CMK (cell line): ENCODE measurements at regions not wholly inside any gene's neighbourhood (a gene's known extent, or its start where the extent isn't known, plus 50 kb on each side); places are given as distances from the start of the nearest gene placed in this dataset.

Experiments
- DNase-seq: peaks from one replicate; pipeline ENCODE4 v3.0.0-alpha.2; 2010; ENCODE audit warnings: low read depth

DNA sequence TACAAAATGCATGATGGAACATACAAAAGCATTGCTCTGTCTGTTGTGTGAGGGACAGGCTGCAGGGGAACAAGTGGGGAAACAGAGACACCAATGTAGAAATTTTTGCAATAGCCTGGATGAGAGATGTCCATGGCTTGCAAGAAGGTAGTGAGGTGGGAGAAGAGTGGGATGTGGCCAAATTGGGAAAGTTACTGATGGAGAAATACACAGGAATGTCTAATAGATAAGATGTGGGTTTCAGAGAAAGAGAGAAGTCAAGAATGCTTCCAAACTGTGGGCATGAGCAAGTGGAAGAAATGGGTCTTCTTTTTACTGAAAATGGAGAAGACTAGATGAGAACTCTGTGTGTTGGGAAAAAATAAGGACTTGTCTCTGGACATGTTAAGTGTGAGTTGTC is 592.7 kb downstream of the TNS3 start:
- no peak for DNase-seq

DNA sequence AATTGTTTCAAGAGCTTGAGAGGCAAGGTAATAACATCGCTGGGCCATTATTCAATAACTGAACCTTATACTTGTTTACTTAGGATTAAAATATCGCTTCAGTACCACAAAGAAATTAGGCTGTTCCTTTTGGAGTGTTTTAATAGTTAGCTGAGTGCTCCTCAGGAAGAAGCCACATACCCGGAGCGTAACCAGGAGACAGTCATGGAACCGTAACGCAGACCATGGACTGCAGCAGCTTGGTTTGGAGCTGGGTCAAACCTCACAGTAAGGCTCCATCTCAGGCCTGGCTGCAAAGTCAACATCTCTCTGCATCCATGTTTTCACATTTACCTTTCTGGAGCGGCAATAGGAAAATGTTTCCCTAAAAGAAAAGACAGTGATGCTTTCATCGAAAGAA is 599.0 kb downstream of the TNS3 start:
- DNase-seq, result no peak

DNA sequence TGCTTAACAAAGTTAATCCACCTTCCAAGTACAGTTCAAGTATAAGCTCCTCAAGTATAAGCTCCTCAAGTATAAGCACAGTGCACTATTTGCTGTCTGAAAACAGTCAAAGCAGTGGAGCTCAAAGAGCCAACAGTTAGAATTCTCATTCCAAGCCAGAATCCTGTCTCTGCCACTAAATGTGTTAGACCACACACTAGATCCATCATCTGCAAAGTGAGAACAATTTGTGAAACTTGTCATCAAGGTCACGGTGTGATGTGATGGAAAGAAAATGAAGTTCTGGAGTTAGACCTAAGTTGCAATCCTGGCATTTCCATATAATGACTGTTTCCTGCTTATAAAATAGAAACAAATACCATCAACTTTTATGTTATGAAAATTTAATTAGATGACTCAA is 602.5 kb downstream of the TNS3 start:
- DNase-seq, result no peak

DNA sequence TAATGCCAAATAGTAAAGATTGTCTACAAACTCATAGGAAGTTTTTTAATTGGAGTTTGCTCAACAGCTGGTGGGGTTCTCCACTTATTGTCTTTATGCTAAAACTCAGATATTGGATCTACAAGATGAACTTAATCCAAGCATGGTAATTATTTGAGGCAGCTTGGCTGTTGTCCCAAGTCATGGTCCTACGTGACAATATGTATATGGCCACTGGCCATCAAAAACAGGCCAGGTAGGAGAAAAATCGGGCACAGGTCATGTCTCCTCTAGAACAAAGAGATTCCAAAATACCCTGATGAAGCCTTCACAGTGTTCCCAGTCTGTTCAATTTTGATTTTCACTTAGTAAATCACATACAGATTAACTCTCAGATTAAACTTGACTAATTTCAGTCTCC is 606.4 kb downstream of the TNS3 start:
- no peak for DNase-seq

DNA sequence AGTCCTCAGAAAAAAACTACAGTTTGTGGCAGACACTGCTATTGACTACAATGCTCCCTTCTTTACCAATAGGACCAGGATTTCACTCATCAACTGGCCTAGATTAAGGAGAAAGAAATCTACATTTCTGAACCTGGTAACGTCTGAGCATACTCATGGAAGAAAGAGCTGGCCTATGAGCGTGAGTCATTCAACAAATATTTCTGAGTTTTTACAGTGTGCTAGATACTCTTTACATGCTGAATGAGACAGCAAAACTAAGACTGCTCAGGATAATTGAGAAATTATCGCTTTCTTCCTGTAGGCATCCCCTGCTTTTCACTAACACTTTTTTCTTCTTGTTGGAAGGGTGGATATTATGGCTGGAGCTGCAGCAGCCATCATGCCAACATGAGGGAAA is 609.7 kb downstream of the TNS3 start:
- DNase-seq, result no peak

DNA sequence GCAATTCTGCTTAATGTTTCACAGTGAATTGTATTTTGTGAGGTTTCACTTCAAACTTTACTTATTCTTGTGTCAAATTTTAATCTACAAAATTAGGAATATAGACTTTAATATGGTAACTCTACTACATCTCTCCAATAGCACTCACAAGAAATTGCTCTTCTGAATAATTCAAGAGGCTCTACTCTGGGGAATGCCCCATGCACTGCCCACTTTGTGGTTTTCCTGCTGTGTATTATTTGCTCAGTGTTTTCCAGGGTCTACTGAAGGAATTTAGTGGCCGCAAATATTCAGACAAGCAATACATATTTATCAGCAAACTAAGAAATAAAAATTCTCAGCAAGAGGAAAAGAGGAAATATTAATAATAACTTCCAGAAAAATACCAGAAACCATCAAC is 611.4 kb downstream of the TNS3 start:
- DNase-seq, result no peak

DNA sequence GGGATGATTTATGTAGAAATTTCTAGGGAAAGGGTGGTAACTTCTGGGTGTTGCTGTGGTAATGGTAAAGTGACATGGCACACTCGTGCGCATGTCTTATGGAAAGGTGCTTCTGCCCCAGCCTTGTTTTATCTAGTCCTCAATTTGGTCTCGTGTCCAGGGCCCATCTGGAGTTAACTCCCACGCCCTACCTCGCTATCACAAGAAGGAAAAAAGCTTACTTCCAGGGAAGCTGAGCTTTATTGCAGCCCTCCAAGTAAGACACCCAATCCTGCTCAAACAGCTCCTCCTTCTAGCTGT is 611.8 kb downstream of the TNS3 start:
- no peak for DNase-seq

DNA sequence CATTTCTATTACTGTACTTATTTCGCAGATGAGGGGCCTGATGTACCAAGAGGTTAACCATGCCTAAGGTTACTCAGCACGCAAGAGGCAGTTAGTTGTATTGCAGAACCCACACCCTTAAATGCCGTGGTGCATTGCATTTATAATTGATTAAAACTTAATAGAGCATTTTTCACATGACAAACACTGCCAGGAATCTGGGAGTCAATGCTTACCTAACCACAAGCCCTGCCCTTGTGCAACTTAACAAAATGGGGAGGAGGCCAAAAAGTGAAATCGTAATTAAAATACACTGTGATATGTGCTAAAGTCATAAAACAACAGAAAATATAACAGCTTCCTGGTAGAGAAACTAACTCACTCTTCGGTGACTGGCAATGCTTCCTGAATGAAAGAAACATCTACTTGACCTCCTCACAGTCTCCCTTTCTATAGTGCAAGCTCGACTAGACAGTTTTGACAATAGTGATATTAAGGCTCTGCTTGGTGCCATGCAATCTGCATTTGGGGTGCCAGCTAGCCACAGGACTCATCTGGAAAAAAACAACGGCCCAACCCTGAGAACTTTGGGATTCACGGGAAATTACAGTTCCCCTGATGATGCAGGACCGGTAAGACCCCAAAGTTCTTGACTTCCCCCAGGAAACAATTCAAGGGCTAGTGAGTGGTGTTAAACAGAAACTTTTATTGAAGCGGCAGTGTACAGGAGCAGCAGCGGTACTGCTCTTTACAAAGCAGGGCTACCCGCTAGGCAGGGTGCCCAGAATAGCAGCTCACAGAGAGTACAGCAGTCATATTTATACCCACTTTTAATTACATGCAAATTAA is 612.4 kb downstream of the TNS3 start:
- DNase-seq, result no peak

DNA sequence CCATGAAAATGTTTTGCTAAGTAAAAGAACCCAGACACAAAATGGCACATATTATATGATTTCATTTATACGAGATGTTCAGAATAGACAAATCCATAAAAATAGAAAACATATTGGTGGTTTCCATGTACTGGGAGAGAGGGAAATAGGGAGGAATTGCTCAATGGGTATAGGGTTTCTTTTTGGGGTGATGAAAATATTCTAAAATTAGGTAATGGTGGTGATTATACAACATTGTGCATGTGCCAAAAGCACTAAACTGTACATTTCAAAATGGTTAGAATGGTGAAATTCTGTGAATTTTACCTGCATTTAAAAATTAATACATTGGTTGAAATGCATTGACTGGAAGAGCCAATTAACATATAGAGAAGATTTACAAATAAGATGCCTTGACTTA is 613.9 kb downstream of the TNS3 start:
- DNase-seq, result no peak

DNA sequence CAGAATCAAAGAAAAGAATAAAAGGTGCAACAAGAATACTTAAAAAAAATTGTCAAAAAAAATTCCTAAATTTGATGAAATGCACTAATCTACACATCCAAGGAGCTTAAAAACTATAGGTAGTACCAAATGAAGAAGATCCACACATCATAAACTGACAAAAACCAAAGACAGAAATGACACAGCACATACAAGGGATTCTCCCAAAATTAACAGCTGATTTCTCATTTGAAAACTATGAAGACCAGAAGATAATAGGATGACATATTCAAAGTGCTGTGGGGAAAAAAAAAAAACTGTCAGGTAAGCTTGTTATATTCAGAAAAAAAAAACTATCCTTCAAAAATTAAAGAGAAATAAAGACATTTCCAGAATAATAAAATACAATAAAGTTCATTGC is 618.2 kb downstream of the TNS3 start:
- no peak for DNase-seq

DNA sequence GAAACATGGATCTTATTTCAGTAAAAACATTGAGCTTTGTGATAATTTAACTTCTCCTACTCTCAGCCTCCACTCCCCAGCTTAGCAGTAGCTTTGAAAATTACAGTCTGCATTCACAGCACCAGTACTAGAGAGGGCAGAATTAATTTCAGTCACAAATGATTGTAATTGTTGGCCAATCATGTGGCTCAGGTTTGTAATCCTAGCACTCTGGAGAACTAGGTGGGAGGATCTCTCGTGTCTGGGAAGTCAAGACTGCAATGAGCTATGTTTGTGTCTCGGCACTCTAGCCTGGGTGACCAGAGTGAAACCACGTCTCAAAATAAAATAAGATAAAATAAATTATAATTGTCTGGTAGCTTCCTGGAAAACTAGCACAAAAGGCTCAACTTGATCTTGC is 620.9 kb downstream of the TNS3 start:
- no peak for DNase-seq

DNA sequence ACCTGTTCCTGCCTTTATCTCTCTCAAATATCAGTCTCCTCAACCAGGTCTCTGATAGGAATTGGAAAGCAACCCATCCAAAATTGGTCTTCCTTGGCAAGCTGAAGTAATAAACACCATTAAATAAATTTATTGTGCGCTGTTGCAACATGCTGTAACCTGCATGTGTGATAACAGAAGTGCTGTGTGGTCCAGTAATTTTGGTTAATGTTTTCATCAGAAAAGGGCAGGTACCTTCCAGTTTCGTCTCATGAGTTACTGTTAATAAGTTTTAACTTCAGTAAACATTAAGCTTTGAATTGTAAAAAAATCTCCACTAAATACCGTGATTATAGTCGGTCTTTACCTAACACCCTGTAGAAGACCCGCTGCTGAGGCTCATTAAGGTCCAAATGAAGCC is 624.7 kb downstream of the TNS3 start:
- no peak for DNase-seq

DNA sequence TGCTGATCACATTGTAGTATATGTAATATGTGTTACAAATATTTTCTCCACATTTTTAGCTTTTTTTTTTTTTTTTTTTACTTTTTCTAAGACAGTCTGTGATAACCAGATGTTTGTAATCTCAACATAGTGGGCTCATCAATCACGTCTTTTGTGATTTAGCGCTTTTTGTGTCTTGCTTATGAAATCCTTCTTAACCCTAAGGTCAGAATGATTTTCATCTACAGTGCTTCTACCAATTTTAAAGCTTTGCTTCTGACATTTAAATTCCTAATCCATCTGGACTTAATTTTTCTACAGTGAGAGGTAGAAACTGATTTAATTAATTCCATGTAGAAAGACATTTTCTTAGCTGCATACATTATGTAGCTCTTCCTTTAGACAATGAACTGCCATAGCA is 626.4 kb downstream of the TNS3 start:
- DNase-seq, result no peak

DNA sequence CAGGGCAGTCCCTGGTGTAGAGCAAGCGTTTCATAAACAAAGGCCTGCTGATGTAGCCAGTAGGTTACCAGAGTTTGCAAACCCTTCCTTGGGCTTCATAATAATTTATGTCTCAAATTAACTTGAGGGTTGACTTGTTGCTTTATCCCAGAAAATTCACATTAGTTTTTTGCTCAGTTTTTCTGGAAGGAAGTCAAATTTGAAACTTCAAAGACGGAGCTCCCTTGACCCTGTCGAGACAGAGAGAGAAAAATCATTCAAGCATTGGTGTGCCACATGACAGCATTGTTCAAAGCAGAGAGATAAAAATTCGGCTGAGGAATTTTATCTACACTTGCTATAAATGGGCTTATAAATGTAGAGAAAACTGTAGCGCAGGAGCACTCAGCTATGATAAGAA is 627.7 kb downstream of the TNS3 start:
- DNase-seq, result no peak

DNA sequence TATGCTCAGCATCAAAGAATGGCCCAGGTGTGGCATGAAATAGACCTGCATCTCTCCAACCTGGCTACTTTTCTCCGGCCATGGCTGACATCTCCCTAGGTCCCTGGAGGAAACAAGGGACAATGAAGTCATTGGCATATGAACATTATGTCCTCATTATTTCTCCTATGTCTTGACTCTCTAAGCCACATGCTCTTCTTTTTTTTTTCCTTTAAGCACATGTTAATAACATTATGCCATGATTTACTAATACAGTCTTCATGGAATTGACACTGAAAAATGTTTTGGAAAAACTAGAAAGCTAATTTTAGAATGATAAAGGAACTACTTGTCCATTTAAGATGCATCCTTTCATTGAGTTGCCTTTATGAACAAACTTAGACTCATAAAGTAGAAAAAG is 628.9 kb downstream of the TNS3 start:
- no peak for DNase-seq

DNA sequence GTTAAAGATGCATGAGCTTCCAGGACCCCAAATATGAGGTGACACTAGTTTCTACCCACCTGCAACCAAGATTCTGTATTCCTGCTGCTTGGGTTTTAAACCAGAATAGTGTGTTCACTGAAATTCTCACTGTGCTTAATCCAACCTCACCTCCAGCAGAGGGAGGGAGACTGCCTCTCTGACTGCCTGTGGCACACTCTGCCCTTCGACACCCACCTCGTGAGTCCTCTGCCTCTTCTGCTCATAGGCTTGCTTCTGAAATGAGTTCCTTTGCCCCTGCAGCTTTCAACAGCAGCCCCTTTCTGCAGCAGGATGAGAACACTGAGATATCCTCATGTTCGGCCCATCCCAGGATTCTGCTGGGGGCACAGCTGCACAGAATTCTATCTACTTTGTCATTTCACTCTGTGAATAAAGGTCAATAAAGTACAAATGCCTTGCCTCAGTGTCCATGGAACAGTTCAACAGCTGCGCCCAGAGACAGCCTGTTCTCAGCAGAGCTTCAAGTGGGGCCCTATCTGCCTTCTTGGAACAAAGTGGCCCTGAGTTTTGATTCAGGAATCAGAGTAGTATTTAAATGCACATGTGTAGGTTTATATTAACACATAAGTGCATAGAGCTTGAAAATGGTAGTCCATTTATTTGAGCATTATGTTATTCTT is 632.5 kb downstream of the TNS3 start:
- no peak for DNase-seq

DNA sequence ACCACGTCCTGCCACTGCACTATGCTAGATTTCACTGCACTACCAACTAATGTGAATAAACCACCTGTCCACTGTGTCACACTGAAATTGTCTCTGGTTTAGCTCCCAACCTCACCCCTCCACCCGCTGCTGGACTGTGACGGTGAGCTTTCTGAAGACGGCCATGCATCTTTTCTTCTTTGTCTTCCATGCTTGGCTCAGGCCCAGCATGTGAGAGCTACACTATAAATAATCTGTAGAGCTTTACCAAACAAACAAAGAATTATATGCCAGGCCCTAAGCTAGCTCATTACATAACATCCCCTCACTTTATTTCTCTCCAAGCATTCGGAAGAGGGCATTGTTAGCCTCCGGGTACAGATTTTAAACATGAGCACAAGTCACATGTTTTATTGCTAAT is 633.2 kb downstream of the TNS3 start:
- DNase-seq, result no peak

DNA sequence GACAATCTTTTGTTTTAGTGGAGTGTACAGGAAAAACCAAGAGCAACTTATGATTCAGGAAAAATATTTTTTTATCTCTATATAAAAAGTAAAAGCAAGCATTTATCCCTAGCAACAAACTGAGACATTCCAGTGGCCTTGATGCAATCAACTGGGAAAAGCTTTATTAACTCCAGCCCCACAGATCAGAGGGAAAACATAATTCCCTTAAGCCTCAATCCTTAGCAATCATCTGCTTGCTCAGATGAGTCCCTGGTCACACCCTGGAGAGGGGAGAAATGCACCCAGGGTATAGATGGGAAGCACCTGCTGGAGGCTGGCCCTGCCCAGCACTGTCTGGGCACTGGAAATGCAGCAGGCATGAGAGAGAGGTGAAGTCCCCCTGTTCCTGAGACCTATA is 636.6 kb downstream of the TNS3 start:
- no peak for DNase-seq

DNA sequence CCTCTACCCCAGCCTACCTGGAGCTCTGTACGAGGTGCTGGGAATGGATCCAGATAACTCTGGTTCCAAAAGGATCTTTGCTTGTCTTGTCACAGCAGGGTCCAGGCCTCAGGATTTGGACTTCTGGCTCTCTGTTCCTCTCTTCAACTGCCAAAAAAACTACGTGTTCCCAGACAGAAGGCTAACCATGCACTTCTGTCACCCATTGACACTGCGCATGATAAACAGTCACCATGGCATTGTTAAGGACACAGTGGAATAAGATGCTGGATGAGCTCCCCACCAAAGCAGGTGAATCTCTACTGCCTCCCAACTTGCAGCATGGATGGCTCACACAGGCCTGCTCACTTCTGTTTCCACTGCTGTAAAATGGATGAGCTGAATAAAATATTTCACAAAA is 637.9 kb downstream of the TNS3 start:
- no peak for DNase-seq

DNA sequence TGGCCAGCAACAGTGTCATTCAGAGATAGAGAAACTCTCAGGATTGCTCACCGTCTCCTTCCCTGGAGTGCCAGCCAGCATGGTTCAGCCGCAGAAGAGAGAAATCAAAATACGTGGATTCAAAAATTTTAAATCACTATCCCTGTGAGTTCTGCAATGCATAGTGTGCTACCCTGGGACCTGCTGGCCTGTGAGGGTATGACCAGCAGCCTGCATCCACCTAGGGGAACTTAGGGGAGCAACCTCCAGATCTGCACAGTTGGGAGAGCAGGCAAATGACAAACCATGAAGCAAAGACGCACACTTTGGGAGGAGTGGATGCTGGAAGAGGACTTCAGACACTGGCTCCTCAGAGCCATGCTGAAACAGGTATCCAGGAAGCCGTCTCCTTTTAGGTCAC is 639.3 kb downstream of the TNS3 start:
- DNase-seq, result no peak

DNA sequence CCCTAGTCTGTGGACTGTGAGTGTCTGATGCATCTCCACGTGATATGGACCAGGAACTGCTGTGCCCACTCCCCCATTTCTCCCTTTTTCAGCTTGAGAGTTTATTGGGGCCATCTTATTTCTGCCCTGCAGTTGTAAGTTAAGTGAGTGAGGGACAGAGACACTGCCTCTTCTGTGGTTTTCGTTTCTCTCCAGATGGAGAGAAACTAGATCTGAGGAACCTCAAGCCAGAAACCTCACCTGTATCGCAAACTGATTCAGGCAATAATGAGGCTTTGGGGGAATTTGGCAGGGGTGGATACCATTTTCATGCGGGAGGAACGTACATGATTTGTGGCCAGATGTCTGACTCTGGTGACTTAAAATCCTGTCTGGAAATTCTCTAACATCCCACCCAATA is 641.7 kb downstream of the TNS3 start:
- no peak for DNase-seq

DNA sequence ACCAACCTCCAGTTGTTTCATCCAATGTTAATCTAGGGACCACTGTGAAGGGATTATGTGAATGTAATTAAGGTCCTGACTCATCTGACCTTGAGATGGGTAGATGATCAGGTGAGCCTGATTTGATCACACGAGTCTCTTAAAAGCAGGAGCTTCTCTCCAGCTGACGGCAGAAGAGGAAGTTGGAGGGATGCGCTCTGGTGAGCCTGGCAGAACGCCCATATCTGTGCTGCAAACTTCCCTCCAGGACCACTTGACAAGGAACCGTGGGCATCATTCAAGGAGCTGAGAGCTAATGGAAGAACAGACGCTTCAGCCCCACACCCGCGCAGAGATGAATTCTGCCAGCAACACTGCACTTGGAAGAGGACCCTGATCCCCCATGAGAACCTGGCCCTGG is 642.4 kb downstream of the TNS3 start:
- DNase-seq, result no peak

DNA sequence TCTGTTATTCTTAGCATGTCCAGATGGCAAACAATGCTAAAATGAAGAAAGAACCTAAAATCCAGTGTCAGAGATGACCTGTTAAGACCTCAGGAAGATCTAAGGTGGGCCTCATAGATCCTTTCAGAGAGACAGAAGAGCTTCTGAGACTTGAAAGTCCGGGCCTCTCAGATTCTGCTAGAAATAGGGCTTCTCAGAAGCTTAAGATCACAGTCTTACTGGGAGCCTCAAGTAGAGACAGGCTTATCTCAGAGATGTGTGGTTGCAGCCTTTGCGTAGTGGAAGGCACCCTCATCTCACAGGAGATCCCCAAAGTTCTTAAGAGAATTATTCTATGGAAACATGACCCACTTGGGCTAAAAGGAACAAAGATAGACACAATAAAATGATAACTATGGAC is 642.8 kb downstream of the TNS3 start:
- no peak for DNase-seq

DNA sequence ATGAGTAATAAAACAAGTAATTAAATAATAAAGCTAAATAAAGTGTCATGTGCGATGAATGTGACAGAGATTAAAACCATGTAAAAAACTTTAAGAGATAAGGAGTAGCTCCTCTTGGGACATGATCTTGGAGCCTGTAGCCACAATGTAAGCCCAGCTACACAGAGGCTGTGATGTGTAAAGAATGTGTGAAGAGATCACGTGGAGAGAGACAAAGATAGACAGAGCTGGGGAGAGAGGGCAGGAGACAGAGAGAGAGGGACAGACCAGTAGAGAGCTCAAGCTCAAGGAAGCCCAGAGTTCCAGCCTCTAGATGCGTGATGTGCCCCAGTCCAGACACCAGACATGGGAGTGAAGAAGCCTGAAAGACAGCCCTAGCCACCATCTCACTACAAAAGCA is 644.1 kb downstream of the TNS3 start:
- no peak for DNase-seq
